ENCODE measurements at regions not wholly inside any gene's neighbourhood (a gene's known extent, or its start where the extent isn't known, plus 50 kb on each side); places are given as distances from the start of the nearest gene placed in this dataset.

DNA sequence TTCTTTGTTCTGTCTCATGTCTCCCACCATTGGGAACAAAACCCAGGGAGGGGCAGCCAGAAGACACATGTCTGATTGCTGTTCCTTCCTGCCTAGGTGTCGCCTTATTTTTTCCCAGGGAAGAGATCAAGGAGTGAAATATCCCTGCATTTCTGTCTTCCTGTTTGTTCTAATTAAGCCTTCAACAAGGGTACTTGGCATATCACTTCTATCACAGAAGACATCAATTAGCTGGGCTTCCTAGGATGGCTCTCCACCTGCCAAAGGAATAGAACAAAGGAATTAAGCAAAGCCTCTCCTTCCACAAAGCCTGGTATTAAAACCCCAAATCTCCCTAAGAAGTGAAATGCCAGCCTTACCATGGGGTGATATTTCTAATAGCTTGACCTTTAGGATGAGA, 299.5 kb upstream of the CD180 start:
- no peak for DNase-seq
- intact Hi-C loops (cut with DNase I): no loop called here
- H3K4me1 ChIP-seq (ENCODE audit: control insufficient read depth in 2 of 3, insufficient read depth in 2 of 3, low read depth in 1 of 3, low read length in 3 of 3): peaks cover 0 to 4% (median 0%) of the 10 kb centered on the region in 3 donors
- FAIRE-seq: no peak
- H3K27me3 ChIP-seq (ENCODE audit: control insufficient read depth, insufficient read depth, low read length): no peaks in the 10 kb centered on the region
- TF ChIP-seq, protein P1, sequence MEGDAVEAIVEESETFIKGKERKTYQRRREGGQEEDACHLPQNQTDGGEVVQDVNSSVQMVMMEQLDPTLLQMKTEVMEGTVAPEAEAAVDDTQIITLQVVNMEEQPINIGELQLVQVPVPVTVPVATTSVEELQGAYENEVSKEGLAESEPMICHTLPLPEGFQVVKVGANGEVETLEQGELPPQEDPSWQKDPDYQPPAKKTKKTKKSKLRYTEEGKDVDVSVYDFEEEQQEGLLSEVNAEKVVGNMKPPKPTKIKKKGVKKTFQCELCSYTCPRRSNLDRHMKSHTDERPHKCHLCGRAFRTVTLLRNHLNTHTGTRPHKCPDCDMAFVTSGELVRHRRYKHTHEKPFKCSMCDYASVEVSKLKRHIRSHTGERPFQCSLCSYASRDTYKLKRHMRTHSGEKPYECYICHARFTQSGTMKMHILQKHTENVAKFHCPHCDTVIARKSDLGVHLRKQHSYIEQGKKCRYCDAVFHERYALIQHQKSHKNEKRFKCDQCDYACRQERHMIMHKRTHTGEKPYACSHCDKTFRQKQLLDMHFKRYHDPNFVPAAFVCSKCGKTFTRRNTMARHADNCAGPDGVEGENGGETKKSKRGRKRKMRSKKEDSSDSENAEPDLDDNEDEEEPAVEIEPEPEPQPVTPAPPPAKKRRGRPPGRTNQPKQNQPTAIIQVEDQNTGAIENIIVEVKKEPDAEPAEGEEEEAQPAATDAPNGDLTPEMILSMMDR (IDR thresholded peaks at IDR 0.05; ENCODE audit: borderline replicate concordance, extremely low read depth, insufficient read depth): no peak
- no peaks in the 10 kb centered on the region for H3K36me3 ChIP-seq (ENCODE audit: control insufficient read depth in 2 of 3, insufficient read depth in 3 of 3, low read length in 3 of 3)
- no peak overlapping the region for H3K9ac ChIP-seq (ENCODE audit: low read length in 3 of 3)
- H3K9me3 ChIP-seq (ENCODE audit: control insufficient read depth in 2 of 3, insufficient read depth in 1 of 3, low read length in 3 of 3): no peaks in the 10 kb centered on the region
- H3K27ac ChIP-seq (ENCODE audit: low read depth in 2 of 2, low read length in 2 of 2): no peak overlapping the region
- H3K4me3 ChIP-seq (ENCODE audit: low read length in 3 of 3): no peak overlapping the region

DNA sequence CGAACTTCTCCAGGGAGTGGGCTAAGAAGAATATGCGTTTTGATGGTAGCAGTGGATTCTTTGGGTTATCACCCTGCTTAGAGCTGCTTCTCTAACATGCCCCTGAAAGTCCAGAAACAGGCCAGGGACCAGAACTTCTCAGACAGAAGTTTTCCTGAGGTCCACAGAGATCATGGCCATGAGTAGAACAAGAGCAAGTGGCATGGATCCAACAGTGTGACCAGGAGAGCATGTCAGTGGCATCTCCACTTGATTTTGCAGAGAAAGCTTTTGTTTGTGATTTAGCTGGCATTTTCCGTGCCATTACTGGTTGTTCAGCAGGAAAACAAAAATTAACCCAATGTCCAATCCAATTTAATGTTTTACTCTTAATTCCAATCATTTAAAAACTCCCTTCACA, 298.5 kb upstream of the CD180 start:
- FAIRE-seq (no peak), DNase-seq (no peak)
- Histone ChIP-seq H3K27ac (ENCODE audit: low read depth in 2 of 2, low read length in 2 of 2) (no peak overlapping the region), H3K4me1 (ENCODE audit: control insufficient read depth in 2 of 3, insufficient read depth in 2 of 3, low read depth in 1 of 3, low read length in 3 of 3) (peaks cover 0 to 4% (median 0%) of the 10 kb centered on the region in 3 donors), H3K4me3 (ENCODE audit: low read length in 3 of 3) (no peak overlapping the region), H3K9me3 (ENCODE audit: control insufficient read depth in 2 of 3, insufficient read depth in 1 of 3, low read length in 3 of 3) (no peaks in the 10 kb centered on the region), H3K36me3 (ENCODE audit: control insufficient read depth in 2 of 3, insufficient read depth in 3 of 3, low read length in 3 of 3) (no peaks in the 10 kb centered on the region), H3K9ac (ENCODE audit: low read length in 3 of 3) (no peak overlapping the region), H3K27me3 (ENCODE audit: control insufficient read depth, insufficient read depth, low read length) (no peaks in the 10 kb centered on the region)
- TF ChIP-seq, protein P1 (IDR thresholded peaks at IDR 0.05; ENCODE audit: borderline replicate concordance, extremely low read depth, insufficient read depth): no peak
- intact Hi-C loops (cut with DNase I): no loop called here

DNA sequence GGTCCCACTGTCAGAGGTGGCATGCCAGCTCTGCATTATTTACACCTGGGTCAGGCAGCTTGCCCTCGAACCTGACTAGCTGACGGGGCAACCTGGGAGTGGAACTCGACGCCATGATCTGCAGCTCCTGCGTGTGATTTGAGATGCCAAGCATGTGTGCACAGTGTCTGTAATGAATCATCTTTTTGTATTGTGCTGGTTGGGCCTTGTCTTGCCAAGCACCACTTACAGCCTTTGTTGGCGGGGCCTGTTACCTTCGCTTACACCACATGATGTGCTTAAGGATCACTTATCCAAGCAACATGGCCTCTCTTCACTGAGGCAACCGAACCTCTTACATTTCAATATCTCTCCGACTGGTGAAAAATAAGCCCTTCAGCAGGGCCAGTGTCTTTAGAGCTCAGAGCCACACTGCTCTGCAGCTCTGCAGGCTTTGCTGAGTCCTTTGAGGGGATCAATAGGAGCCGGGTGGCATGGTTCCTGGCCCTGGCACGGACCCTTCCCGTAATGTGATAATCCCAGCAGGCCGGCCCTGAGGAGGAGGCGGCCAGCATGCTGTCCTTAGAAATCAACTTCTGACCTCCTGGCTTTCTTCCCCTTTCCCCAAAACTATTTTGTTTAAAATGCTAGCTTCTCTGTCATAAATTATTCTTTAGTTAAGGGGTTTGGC, 297.7 kb upstream of the CD180 start:
- FAIRE-seq (no peak), DNase-seq (peak in 2 of 5 donors; percentile 10 to 19)
- Histone ChIP-seq H3K4me3 (ENCODE audit: low read length in 3 of 3) (no peak overlapping the region), H3K9me3 (ENCODE audit: control insufficient read depth in 2 of 3, insufficient read depth in 1 of 3, low read length in 3 of 3) (no peaks in the 10 kb centered on the region), H3K27ac (ENCODE audit: low read depth in 2 of 2, low read length in 2 of 2) (no peak overlapping the region), H3K36me3 (ENCODE audit: control insufficient read depth in 2 of 3, insufficient read depth in 3 of 3, low read length in 3 of 3) (no peaks in the 10 kb centered on the region), H3K9ac (ENCODE audit: low read length in 3 of 3) (no peak overlapping the region), H3K27me3 (ENCODE audit: control insufficient read depth, insufficient read depth, low read length) (no peaks in the 10 kb centered on the region), H3K4me1 (ENCODE audit: control insufficient read depth in 2 of 3, insufficient read depth in 2 of 3, low read depth in 1 of 3, low read length in 3 of 3) (peaks cover 0 to 4% (median 0%) of the 10 kb centered on the region in 3 donors)
- intact Hi-C loops (cut with DNase I): no loop called here
- TF ChIP-seq, protein P1 (IDR thresholded peaks at IDR 0.05; ENCODE audit: borderline replicate concordance, extremely low read depth, insufficient read depth): no peak

DNA sequence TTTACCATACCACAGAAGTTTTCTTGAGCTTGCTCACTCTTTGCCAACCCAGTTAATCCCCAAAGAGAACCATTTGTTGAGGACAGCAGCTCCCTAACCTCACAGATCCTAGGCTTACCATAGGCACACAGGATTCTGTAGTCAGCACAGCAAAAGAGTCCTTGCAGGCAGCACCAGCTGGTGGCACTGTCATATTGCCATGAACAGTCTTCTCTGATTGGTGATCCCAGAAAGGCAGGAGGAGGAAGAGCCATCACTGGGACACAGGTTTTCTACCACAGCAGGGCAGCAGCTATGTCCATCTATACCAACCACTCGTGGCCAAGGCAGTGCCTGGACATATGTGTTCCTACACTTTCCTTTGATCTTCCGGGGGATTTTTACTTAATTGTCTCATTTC, 297.1 kb upstream of the CD180 start:
- TF ChIP-seq, protein P1 (IDR thresholded peaks at IDR 0.05; ENCODE audit: borderline replicate concordance, extremely low read depth, insufficient read depth): peak; percentile 33
- Histone ChIP-seq H3K36me3 (ENCODE audit: control insufficient read depth in 2 of 3, insufficient read depth in 3 of 3, low read length in 3 of 3) (no peaks in the 10 kb centered on the region), H3K4me1 (ENCODE audit: control insufficient read depth in 2 of 3, insufficient read depth in 2 of 3, low read depth in 1 of 3, low read length in 3 of 3) (peaks cover 0 to 4% (median 0%) of the 10 kb centered on the region in 3 donors), H3K4me3 (ENCODE audit: low read length in 3 of 3) (no peak overlapping the region), H3K27ac (ENCODE audit: low read depth in 2 of 2, low read length in 2 of 2) (no peak overlapping the region), H3K9ac (ENCODE audit: low read length in 3 of 3) (no peak overlapping the region), H3K9me3 (ENCODE audit: control insufficient read depth in 2 of 3, insufficient read depth in 1 of 3, low read length in 3 of 3) (no peaks in the 10 kb centered on the region), H3K27me3 (ENCODE audit: control insufficient read depth, insufficient read depth, low read length) (no peaks in the 10 kb centered on the region)
- FAIRE-seq (no peak), DNase-seq (peak in 3 of 5 donors; percentile 26 to 60 (median 33))
- intact Hi-C loops (cut with DNase I): no loop called here

Measured in kidney (tissue), 13 donors.